Skin epidermis (tissue), 12 donors: ENCODE measurements at regions not wholly inside any gene's neighbourhood (a gene's known extent, or its start where the extent isn't known, plus 50 kb on each side); places are given as distances from the start of the nearest gene placed in this dataset.

Experiments
- H3K27ac ChIP-seq, 21 experiments: fragments of 200-600 bp; sonication (generic) in 11 of 21; one replicate each; pipeline ENCODE4 v1.5.0; 2020; ENCODE audit warnings: mild to moderate bottlenecking in 3 of 21, inconsistent platforms in 2 of 21, moderate library complexity in 2 of 21
- H3K4me3 ChIP-seq, 7 experiments: fragments of 200-600 bp; sonication (generic) in 2 of 7; one replicate each; pipeline ENCODE4 v1.5.0; 2020; ENCODE audit warnings: inconsistent platforms in 2 of 7, mild to moderate bottlenecking in 2 of 7, moderate library complexity in 1 of 7

- H3K4me3 ChIP-seq: no peak overlapping the region
- H3K27ac ChIP-seq: no peak overlapping the region
Measured at GRCh38 chr4:182973941-182974340, 56.8 kb upstream of the DCTD start.

DNA sequence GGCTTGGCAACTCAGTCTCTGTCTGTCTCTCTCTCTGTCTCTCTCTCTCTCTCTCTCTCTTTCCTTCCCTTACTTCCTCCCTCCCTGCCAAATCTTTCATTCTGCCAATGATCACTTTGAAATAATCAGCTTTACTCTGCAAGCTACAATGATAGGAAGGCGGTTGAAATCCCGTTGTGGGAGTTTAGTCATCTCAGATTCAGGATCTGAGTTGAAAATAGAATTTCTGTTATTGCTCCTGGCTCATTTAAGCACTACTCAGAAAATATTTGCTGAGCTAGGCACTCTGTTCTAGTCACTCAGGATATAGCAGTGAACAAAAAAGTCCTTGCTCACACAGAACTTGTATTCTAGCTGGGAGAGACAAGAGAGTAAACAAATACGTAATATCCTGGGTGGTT, 56.3 kb upstream of the DCTD start:
- H3K27ac ChIP-seq: no peak overlapping the region
- H3K4me3 ChIP-seq: no peak overlapping the region

- H3K27ac ChIP-seq: no peak overlapping the region
Measured at GRCh38 chr4:182971702-182972101, 54.5 kb upstream of the DCTD start.

GRCh38 chr4:182969651-182970279, 52.6 kb upstream of the DCTD start:
- H3K4me3 ChIP-seq: no peak overlapping the region
- no peak overlapping the region for H3K27ac ChIP-seq

More at GRCh38 chr4:182971702-182972101, 54.5 kb upstream of the DCTD start:
- H3K4me3 ChIP-seq: no peak overlapping the region

GRCh38 chr4:182968917-182969650, 51.9 kb upstream of the DCTD start:
- Histone ChIP-seq H3K4me3 (no peak overlapping the region), H3K27ac (no peak overlapping the region)

GRCh38 chr4:182967403-182967802, 50.2 kb upstream of the DCTD start:
- H3K4me3 ChIP-seq: no peak overlapping the region
- H3K27ac ChIP-seq: no peak overlapping the region
